ENCODE measurements at regions not wholly inside any gene's neighbourhood (a gene's known extent, or its start where the extent isn't known, plus 50 kb on each side); places are given as distances from the start of the nearest gene placed in this dataset.

GRCh38 chr20:48049641-48050040 is 264.4 kb upstream of the SULF2 start:
- TF ChIP-seq MYC (IDR thresholded peaks at IDR 0.05; ENCODE audit: low read depth, low read length) (no peak), POLR2A (IDR thresholded peaks at IDR 0.05; ENCODE audit: extremely low read depth, insufficient read length) (no peak), MAX (IDR thresholded peaks at IDR 0.05; ENCODE audit: low read depth, low read length) (no peak)
- TF ChIP-seq, protein P1, sequence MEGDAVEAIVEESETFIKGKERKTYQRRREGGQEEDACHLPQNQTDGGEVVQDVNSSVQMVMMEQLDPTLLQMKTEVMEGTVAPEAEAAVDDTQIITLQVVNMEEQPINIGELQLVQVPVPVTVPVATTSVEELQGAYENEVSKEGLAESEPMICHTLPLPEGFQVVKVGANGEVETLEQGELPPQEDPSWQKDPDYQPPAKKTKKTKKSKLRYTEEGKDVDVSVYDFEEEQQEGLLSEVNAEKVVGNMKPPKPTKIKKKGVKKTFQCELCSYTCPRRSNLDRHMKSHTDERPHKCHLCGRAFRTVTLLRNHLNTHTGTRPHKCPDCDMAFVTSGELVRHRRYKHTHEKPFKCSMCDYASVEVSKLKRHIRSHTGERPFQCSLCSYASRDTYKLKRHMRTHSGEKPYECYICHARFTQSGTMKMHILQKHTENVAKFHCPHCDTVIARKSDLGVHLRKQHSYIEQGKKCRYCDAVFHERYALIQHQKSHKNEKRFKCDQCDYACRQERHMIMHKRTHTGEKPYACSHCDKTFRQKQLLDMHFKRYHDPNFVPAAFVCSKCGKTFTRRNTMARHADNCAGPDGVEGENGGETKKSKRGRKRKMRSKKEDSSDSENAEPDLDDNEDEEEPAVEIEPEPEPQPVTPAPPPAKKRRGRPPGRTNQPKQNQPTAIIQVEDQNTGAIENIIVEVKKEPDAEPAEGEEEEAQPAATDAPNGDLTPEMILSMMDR (IDR thresholded peaks at IDR 0.05; ENCODE audit: low read depth, low read length): no peak
